ENCODE measurements at regions not wholly inside any gene's neighbourhood (a gene's known extent, or its start where the extent isn't known, plus 50 kb on each side); places are given as distances from the start of the nearest gene placed in this dataset.

GRCh38 chr6:890995-891394, 198.1 kb upstream of the EXOC2 start:
- CTCF ChIA-PET, result no interaction called here
- intact Hi-C loops (cut with micrococcal nuclease; ENCODE audit: unreplicated experiment) (no loop called here), in situ Hi-C loops (cut with MboI) (no loop called here)
- RAD21 ChIA-PET (ENCODE audit: unreplicated experiment), result interaction anchor here (0.6 kb wide), 1 partner anchor 490 kb away, joined by 3 read pairs; no protein-coding TSS in a partner anchor
- SMC1A ChIA-PET (ENCODE audit: uncharacterized antibody, unreplicated experiment), result no interaction called here
- H3K4me2 ChIP-seq (ENCODE audit: control insufficient read depth, insufficient read depth), result no peak overlapping the region
- no peaks in the 10 kb centered on the region for H3K4me1 ChIP-seq (ENCODE audit: control insufficient read depth, insufficient read depth, low read length)
- 49% methylated on average over 6 of the region's 6 CpGs for WGBS (ENCODE audit: insufficient coverage, insufficient replicate concordance, low lambda C conversion rate, missing lambda C conversion rate)
- FAIRE-seq (no peak), DNase-seq (ENCODE audit: low read depth, low spot score) (no peak), ATAC-seq (no peak)
- H3K4me3 ChIP-seq, result no peak overlapping the region
- no peak overlapping the region for H2AFZ ChIP-seq (ENCODE audit: control insufficient read depth, low read depth, low read length)
- no peaks in the 10 kb centered on the region for H3K36me3 ChIP-seq (ENCODE audit: control insufficient read depth in 2 of 2, insufficient read depth in 2 of 2, low read length in 1 of 2)
- H3K9ac ChIP-seq (ENCODE audit: control insufficient read depth, insufficient read depth, low read length), result no peak overlapping the region
- BruUV-seq (replicated peaks), result no TSS peak
- no peaks in the 10 kb centered on the region for H3K79me2 ChIP-seq (ENCODE audit: control insufficient read depth, insufficient read depth, low read length)
- H3K27ac ChIP-seq (ENCODE audit: control insufficient read depth, insufficient read depth), result no peak overlapping the region
- no peaks in the 10 kb centered on the region for H3K27me3 ChIP-seq (replicated peaks in 1 of 2; ENCODE audit: control insufficient read depth in 2 of 2, insufficient read depth in 2 of 2, low read length in 1 of 2)
- TF ChIP-seq NR2F1 (conservative IDR thresholded peaks at IDR 0.05) (no peak), ZNF592 (IDR thresholded peaks at IDR 0.05) (no peak)
- TF ChIP-seq, protein P1, sequence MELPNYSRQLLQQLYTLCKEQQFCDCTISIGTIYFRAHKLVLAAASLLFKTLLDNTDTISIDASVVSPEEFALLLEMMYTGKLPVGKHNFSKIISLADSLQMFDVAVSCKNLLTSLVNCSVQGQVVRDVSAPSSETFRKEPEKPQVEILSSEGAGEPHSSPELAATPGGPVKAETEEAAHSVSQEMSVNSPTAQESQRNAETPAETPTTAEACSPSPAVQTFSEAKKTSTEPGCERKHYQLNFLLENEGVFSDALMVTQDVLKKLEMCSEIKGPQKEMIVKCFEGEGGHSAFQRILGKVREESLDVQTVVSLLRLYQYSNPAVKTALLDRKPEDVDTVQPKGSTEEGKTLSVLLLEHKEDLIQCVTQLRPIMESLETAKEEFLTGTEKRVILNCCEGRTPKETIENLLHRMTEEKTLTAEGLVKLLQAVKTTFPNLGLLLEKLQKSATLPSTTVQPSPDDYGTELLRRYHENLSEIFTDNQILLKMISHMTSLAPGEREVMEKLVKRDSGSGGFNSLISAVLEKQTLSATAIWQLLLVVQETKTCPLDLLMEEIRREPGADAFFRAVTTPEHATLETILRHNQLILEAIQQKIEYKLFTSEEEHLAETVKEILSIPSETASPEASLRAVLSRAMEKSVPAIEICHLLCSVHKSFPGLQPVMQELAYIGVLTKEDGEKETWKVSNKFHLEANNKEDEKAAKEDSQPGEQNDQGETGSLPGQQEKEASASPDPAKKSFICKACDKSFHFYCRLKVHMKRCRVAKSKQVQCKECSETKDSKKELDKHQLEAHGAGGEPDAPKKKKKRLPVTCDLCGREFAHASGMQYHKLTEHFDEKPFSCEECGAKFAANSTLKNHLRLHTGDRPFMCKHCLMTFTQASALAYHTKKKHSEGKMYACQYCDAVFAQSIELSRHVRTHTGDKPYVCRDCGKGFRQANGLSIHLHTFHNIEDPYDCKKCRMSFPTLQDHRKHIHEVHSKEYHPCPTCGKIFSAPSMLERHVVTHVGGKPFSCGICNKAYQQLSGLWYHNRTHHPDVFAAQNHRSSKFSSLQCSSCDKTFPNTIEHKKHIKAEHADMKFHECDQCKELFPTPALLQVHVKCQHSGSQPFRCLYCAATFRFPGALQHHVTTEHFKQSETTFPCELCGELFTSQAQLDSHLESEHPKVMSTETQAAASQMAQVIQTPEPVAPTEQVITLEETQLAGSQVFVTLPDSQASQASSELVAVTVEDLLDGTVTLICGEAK (IDR thresholded peaks at IDR 0.05; ENCODE audit: borderline replicate concordance), result no peak
- POLR2A ChIA-PET, result no interaction called here
- no peaks in the 10 kb centered on the region; the same call in 2 of the 3 replicates for H3K9me3 ChIP-seq (replicated peaks; ENCODE audit: control insufficient read depth, insufficient read depth, low read length)
- H4K20me1 ChIP-seq (ENCODE audit: control insufficient read depth, insufficient read depth), result no peaks in the 10 kb centered on the region

Data from GM12878 (cell line).